CD8-positive, alpha-beta memory T cell (primary cell): ENCODE measurements at regions not wholly inside any gene's neighbourhood (a gene's known extent, or its start where the extent isn't known, plus 50 kb on each side); places are given as distances from the start of the nearest gene placed in this dataset.

Experiments used
- CTCF ChIA-PET: fragments of 350-600 bp; sonication (Branson Sonifier 250); formaldehyde crosslinking; loops from one replicate; lab custom pipeline; 2021; ENCODE audit warnings: antibody characterized with exemption; lab: Charles Lee
- POLR2A ChIA-PET: fragments of 350-600 bp; sonication (Branson Sonifier 250); formaldehyde crosslinking; loops from one replicate; lab custom pipeline; 2021; ENCODE audit warnings: antibody characterized with exemption; lab: Charles Lee
- DNase-seq, 5 donors: peaks; one replicate each; pipeline versions ENCODE4 v3.0.0 to v3.0.0-alpha.2; 2020 to 2022; ENCODE audit warnings: mixed read lengths in 1 of 5
- H3K27ac ChIP-seq: one replicate; pipeline ENCODE4 v1.7.0; 2013; ENCODE audit warnings: low read depth, mild to moderate bottlenecking, low read length, moderate library complexity
- H3K27me3 ChIP-seq: 2 replicates; pipeline ENCODE4 v1.7.0; 2013; ENCODE audit warnings: low read length, mild to moderate bottlenecking; ENCODE audit not compliant: insufficient read depth, poor library complexity, severe bottlenecking
- H3K36me3 ChIP-seq: 2 replicates; pipeline ENCODE4 v1.7.0; 2013; ENCODE audit warnings: mild to moderate bottlenecking, low read length, moderate library complexity; ENCODE audit not compliant: insufficient read depth
- H3K4me1 ChIP-seq: 2 replicates; pipeline ENCODE4 v1.7.0; 2013; ENCODE audit warnings: mild to moderate bottlenecking, low read length, moderate library complexity; ENCODE audit not compliant: insufficient read depth
- H3K4me3 ChIP-seq: 2 replicates; pipeline ENCODE4 v1.7.0; 2013; ENCODE audit warnings: mild to moderate bottlenecking, low read length
- H3K9me3 ChIP-seq: 2 replicates; pipeline ENCODE4 v1.7.0; 2013; ENCODE audit warnings: mild to moderate bottlenecking, low read length
- H3K27ac Mint-ChIP-seq, 8 donors: one replicate each; pipeline ENCODE4 v1.8.0; 2020 to 2021; ENCODE audit warnings: mixed read lengths in 8 of 8, mild to moderate bottlenecking in 6 of 8, inconsistent platforms in 3 of 8, moderate library complexity in 3 of 8
- H3K27me3 Mint-ChIP-seq, 2 donors: one replicate each; pipeline ENCODE4 v1.8.0; 2020 to 2021; ENCODE audit warnings: mixed read lengths in 2 of 2, mild to moderate bottlenecking in 1 of 2, moderate library complexity in 1 of 2
- H3K36me3 Mint-ChIP-seq, 3 donors: one replicate each; pipeline ENCODE4 v1.8.0; 2020 to 2021; ENCODE audit warnings: mixed read lengths in 3 of 3, inconsistent platforms in 1 of 3, mild to moderate bottlenecking in 1 of 3
- H3K4me1 Mint-ChIP-seq, 3 donors: one replicate each; pipeline ENCODE4 v1.8.0; 2020 to 2021; ENCODE audit warnings: mixed read lengths in 3 of 3, inconsistent platforms in 1 of 3, mild to moderate bottlenecking in 1 of 3
- H3K4me3 Mint-ChIP-seq, 7 donors: one replicate each; pipeline ENCODE4 v1.8.0; 2020 to 2021; ENCODE audit warnings: mixed read lengths in 7 of 7, mild to moderate bottlenecking in 6 of 7, moderate library complexity in 4 of 7, inconsistent platforms in 2 of 7
- H3K9me3 Mint-ChIP-seq, 5 donors: one replicate each; pipeline ENCODE4 v1.8.0; 2020 to 2022; ENCODE audit warnings: mixed read lengths in 5 of 5, mild to moderate bottlenecking in 3 of 5, moderate library complexity in 2 of 5, inconsistent platforms in 1 of 5

DNA sequence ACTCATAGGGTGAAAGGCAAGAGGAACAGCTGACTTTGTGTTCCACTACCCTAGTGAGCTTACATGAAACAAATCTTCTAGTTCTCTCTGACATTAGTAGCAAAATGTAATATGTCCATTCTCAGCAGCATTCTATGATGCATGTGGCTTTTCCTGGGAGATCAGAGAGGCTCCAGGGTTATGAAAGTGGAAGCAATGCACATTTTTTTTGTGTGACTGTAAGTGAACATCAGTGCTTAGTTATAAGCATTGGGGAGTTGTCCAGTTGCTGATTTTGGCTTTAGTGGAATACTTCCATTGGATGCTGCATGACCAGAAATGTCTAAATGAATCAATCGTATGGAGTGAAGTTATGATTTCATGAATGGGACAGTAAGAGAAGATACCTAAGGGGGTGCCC, 255.9 kb downstream of the FAT3 start:
- H3K4me1 Mint-ChIP-seq: no peaks in the 10 kb centered on the region
- Histone ChIP-seq H3K4me1 (no peaks in the 10 kb centered on the region), H3K4me3 (no peak overlapping the region), H3K27ac (no peak overlapping the region), H3K36me3 (no peaks in the 10 kb centered on the region), H3K27me3 (no peaks in the 10 kb centered on the region), H3K9me3 (no peaks in the 10 kb centered on the region)
- ChIA-PET POLR2A (no interaction called here), CTCF (no interaction called here)
- H3K4me3 Mint-ChIP-seq: no peak overlapping the region
- H3K27me3 Mint-ChIP-seq: no peaks in the 10 kb centered on the region
- H3K36me3 Mint-ChIP-seq: no peaks in the 10 kb centered on the region
- H3K27ac Mint-ChIP-seq: no peak overlapping the region
- peaks cover 0 to 10% (median 0%) of the 10 kb centered on the region in 5 donors for H3K9me3 Mint-ChIP-seq
- DNase-seq: no peak

DNA sequence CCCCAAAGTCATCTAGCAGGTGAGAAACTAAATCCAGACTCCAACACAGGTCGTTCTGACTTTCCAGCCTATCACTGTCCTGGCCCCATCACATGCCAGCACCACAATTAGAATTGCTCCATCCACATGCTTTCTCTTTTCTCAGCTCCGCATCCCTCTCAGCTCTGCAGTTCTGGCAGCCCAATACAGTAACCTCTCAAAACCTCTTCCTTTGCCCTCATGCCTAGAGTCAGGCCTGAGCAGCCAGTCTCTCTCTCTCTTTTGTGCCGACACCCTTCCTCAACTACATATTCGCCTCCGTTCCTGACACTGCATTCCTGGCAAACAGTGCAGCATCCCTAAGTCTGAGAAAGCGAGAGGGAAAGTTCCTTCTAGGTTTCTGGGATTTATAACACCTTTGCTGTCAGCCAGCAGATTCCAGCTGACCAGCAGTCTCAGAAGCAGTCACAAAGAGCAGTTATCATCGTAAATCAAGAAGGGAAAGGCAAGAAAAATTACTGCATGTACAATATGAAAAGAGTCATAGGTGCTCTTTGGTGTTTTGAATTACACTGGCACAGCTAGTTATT, 258.0 kb downstream of the FAT3 start:
- no peaks in the 10 kb centered on the region for H3K4me1 ChIP-seq
- H3K27ac ChIP-seq: no peak overlapping the region
- no peaks in the 10 kb centered on the region for H3K9me3 ChIP-seq
- no peaks in the 10 kb centered on the region for H3K36me3 Mint-ChIP-seq
- no peak for DNase-seq
- no peaks in the 10 kb centered on the region for H3K36me3 ChIP-seq
- H3K27me3 Mint-ChIP-seq: no peaks in the 10 kb centered on the region
- CTCF ChIA-PET: no interaction called here
- H3K4me3 ChIP-seq: no peak overlapping the region
- no peaks in the 10 kb centered on the region for H3K27me3 ChIP-seq
- POLR2A ChIA-PET: no interaction called here
- H3K4me3 Mint-ChIP-seq: no peak overlapping the region
- H3K27ac Mint-ChIP-seq: peak overlapping the region in 1 of 8 donors; percentile 8
- peaks cover 0 to 13% (median 0%) of the 10 kb centered on the region in 5 donors for H3K9me3 Mint-ChIP-seq
- H3K4me1 Mint-ChIP-seq: no peaks in the 10 kb centered on the region

GRCh38 chr11:92484570-92484969, 260.0 kb downstream of the FAT3 start:
- no peak overlapping the region for H3K4me3 Mint-ChIP-seq
- H3K9me3 ChIP-seq: no peaks in the 10 kb centered on the region
- no peak for DNase-seq
- CTCF ChIA-PET: no interaction called here
- no peaks in the 10 kb centered on the region for H3K4me1 Mint-ChIP-seq
- H3K9me3 Mint-ChIP-seq: peaks cover 0 to 4% (median 0%) of the 10 kb centered on the region in 5 donors
- POLR2A ChIA-PET: no interaction called here
- no peak overlapping the region for H3K4me3 ChIP-seq
- H3K4me1 ChIP-seq: no peaks in the 10 kb centered on the region
- H3K27me3 Mint-ChIP-seq: no peaks in the 10 kb centered on the region
- H3K36me3 Mint-ChIP-seq: no peaks in the 10 kb centered on the region
- H3K27ac ChIP-seq: no peak overlapping the region
- H3K36me3 ChIP-seq: no peaks in the 10 kb centered on the region
- H3K27me3 ChIP-seq: no peaks in the 10 kb centered on the region
- no peak overlapping the region for H3K27ac Mint-ChIP-seq

GRCh38 chr11:92489826-92490399, 265.3 kb downstream of the FAT3 start:
- Mint-ChIP-seq H3K27me3 (peaks cover 0 to 2% of the 10 kb centered on the region in 2 donors), H3K27ac (no peak overlapping the region), H3K9me3 (peaks cover 0 to 3% (median 2%) of the 10 kb centered on the region in 5 donors), H3K36me3 (no peaks in the 10 kb centered on the region), H3K4me1 (no peaks in the 10 kb centered on the region), H3K4me3 (no peak overlapping the region)
- Histone ChIP-seq H3K27ac (no peak overlapping the region), H3K36me3 (no peaks in the 10 kb centered on the region), H3K4me1 (no peaks in the 10 kb centered on the region), H3K4me3 (no peak overlapping the region), H3K9me3 (no peaks in the 10 kb centered on the region), H3K27me3 (no peaks in the 10 kb centered on the region)
- CTCF ChIA-PET: no interaction called here
- DNase-seq: no peak
- POLR2A ChIA-PET: no interaction called here

DNA sequence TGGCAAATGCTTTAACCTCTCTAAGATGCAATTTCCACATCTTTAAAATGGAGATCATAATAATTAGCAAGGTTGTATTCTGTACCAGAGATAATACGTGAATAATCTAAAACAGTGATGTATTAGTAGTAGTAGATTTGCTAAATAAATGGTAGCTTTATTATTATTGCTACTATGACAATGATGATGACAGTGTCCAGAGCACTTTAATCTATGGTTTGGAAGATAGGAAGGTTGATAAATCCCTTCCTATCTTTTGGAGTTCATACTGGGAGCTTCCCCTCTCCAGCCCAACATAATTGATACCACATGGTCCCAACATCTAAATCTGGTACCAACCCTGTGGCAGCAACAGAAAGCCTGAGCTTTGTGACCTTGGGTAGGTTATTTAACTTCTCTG, 267.8 kb downstream of the FAT3 start:
- no peak overlapping the region for H3K4me3 ChIP-seq
- no peak for DNase-seq
- Mint-ChIP-seq H3K4me3 (no peak overlapping the region), H3K27ac (no peak overlapping the region), H3K36me3 (no peaks in the 10 kb centered on the region), H3K4me1 (no peaks in the 10 kb centered on the region), H3K9me3 (peaks cover 0 to 3% (median 0%) of the 10 kb centered on the region in 5 donors), H3K27me3 (peaks cover 0 to 3% of the 10 kb centered on the region in 2 donors)
- CTCF ChIA-PET: no interaction called here
- no peaks in the 10 kb centered on the region for H3K4me1 ChIP-seq
- H3K27ac ChIP-seq: no peak overlapping the region
- no peaks in the 10 kb centered on the region for H3K36me3 ChIP-seq
- POLR2A ChIA-PET: no interaction called here
- H3K9me3 ChIP-seq: no peaks in the 10 kb centered on the region
- no peaks in the 10 kb centered on the region for H3K27me3 ChIP-seq

- Histone ChIP-seq H3K4me1 (no peaks in the 10 kb centered on the region), H3K36me3 (no peaks in the 10 kb centered on the region), H3K27me3 (no peaks in the 10 kb centered on the region), H3K4me3 (no peak overlapping the region), H3K27ac (no peak overlapping the region), H3K9me3 (no peaks in the 10 kb centered on the region)
- no peaks in the 10 kb centered on the region for H3K4me1 Mint-ChIP-seq
- POLR2A ChIA-PET: no interaction called here
- no peaks in the 10 kb centered on the region for H3K36me3 Mint-ChIP-seq
- peaks cover 0 to 3% of the 10 kb centered on the region in 2 donors for H3K27me3 Mint-ChIP-seq
- H3K27ac Mint-ChIP-seq: no peak overlapping the region
- DNase-seq: no peak
- CTCF ChIA-PET: no interaction called here
- H3K9me3 Mint-ChIP-seq: peaks cover 0 to 3% (median 0%) of the 10 kb centered on the region in 5 donors
- H3K4me3 Mint-ChIP-seq: no peak overlapping the region
Observed at GRCh38 chr11:92495107-92495793, 270.6 kb downstream of the FAT3 start.

- Histone ChIP-seq H3K27ac (no peak overlapping the region), H3K4me3 (no peak overlapping the region), H3K4me1 (no peaks in the 10 kb centered on the region), H3K27me3 (no peaks in the 10 kb centered on the region), H3K9me3 (no peaks in the 10 kb centered on the region), H3K36me3 (no peaks in the 10 kb centered on the region)
- no peak for DNase-seq
- ChIA-PET POLR2A (no interaction called here), CTCF (no interaction called here)
- Mint-ChIP-seq H3K27ac (no peak overlapping the region), H3K27me3 (peaks cover 0 to 1% of the 10 kb centered on the region in 2 donors), H3K4me3 (no peak overlapping the region), H3K36me3 (no peaks in the 10 kb centered on the region), H3K4me1 (no peaks in the 10 kb centered on the region), H3K9me3 (peaks cover 0 to 6% (median 0%) of the 10 kb centered on the region in 5 donors)
Observed at GRCh38 chr11:92500453-92500852, 275.8 kb downstream of the FAT3 start.

GRCh38 chr11:92501066-92501739, 276.6 kb downstream of the FAT3 start:
- H3K36me3 ChIP-seq: no peaks in the 10 kb centered on the region
- Mint-ChIP-seq H3K36me3 (no peaks in the 10 kb centered on the region), H3K27ac (no peak overlapping the region), H3K4me3 (no peak overlapping the region), H3K27me3 (peaks cover 0 to 1% of the 10 kb centered on the region in 2 donors), H3K9me3 (peaks cover 0 to 6% (median 0%) of the 10 kb centered on the region in 5 donors), H3K4me1 (no peaks in the 10 kb centered on the region)
- CTCF ChIA-PET: no interaction called here
- POLR2A ChIA-PET: no interaction called here
- no peak for DNase-seq
- H3K27ac ChIP-seq: no peak overlapping the region
- H3K4me1 ChIP-seq: no peaks in the 10 kb centered on the region
- H3K9me3 ChIP-seq: no peaks in the 10 kb centered on the region
- no peak overlapping the region for H3K4me3 ChIP-seq
- H3K27me3 ChIP-seq: no peaks in the 10 kb centered on the region
